Hippocampal formation (tissue), 2 donors: ENCODE measurements at regions not wholly inside any gene's neighbourhood (a gene's known extent, or its start where the extent isn't known, plus 50 kb on each side); places are given as distances from the start of the nearest gene placed in this dataset.

Experiments used
- DNase-seq, 2 donors: peaks; one replicate each; lab custom pipeline; 2025; lab: John Stamatoyannopoulos, UW

- no peak for DNase-seq
Measured at GRCh38 chr4:176011529-176011928, 54.1 kb upstream of the WDR17 start.

GRCh38 chr4:176013476-176014247 is 52.0 kb upstream of the WDR17 start:
- no peak for DNase-seq

GRCh38 chr4:176014583-176015108 is 51.0 kb upstream of the WDR17 start:
- no peak for DNase-seq
